Neural cell (in vitro differentiated cells): ENCODE measurements at regions not wholly inside any gene's neighbourhood (a gene's known extent, or its start where the extent isn't known, plus 50 kb on each side); places are given as distances from the start of the nearest gene placed in this dataset.

Experiments used
- EP300 ChIP-seq: fragments of 450-650 bp; conservative IDR thresholded peaks from 2 replicates; pipeline ENCODE4 v1.6.1; 2014; ENCODE audit warnings: antibody characterized with exemption, mild to moderate bottlenecking, moderate library complexity; ENCODE audit not compliant: poor library complexity, severe bottlenecking
- POLR2AphosphoS5 ChIP-seq: IDR thresholded peaks from 2 replicates; pipeline ENCODE4 v1.6.1; 2012
- TAF1 ChIP-seq: IDR thresholded peaks from 2 replicates; pipeline ENCODE4 v1.6.1; 2012; ENCODE audit warnings: low read depth
- TF ChIP-seq, protein P1 (sequence below): fragments of 450-650 bp; IDR thresholded peaks from 2 replicates; pipeline ENCODE4 v1.5.1; 2014; ENCODE audit warnings: antibody characterized with exemption, mild to moderate bottlenecking, moderate library complexity; ENCODE audit not compliant: poor library complexity, severe bottlenecking

DNA sequence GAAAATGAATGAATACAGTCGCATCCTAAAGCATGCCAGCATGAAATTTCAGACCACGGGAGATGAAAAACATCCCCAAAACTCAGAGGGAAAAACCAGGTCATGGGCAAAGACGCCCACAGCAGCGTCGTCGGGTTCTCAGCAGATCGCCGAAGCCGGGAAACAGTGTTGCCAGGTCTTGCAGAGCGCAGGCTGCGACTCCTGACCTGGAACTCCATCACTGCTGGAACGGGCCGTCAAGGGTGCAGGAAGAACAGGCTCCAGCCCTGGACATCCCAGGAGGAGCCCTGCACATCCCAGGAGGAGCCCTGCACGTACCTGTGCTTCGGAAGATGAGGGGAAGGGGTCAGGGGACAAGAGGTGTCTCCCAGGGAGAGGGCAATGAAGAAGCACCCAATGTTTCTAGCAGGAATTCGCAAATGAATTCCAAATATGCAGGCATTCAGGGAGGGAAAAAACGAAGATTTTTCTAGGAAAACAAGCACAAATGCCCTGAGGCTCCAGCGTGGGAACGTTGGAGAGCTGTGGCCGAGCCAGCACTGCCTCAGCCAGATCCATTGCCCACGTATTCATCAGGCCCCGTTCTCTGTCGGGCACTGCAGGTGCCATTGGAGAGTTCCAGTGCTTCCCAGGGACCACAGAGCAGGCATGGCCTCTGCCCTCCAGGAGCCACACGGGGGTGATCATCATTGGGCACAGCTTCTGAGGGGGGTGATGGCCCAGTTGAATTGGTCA is 1110.4 kb downstream of the BRD1 start:
- TF ChIP-seq, protein P1, sequence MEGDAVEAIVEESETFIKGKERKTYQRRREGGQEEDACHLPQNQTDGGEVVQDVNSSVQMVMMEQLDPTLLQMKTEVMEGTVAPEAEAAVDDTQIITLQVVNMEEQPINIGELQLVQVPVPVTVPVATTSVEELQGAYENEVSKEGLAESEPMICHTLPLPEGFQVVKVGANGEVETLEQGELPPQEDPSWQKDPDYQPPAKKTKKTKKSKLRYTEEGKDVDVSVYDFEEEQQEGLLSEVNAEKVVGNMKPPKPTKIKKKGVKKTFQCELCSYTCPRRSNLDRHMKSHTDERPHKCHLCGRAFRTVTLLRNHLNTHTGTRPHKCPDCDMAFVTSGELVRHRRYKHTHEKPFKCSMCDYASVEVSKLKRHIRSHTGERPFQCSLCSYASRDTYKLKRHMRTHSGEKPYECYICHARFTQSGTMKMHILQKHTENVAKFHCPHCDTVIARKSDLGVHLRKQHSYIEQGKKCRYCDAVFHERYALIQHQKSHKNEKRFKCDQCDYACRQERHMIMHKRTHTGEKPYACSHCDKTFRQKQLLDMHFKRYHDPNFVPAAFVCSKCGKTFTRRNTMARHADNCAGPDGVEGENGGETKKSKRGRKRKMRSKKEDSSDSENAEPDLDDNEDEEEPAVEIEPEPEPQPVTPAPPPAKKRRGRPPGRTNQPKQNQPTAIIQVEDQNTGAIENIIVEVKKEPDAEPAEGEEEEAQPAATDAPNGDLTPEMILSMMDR: no peak
- TF ChIP-seq POLR2AphosphoS5 (no peak), TAF1 (no peak), EP300 (no peak)
